Activated naive CD4-positive, alpha-beta T cell treated with Interleukin-2 at 50 U/mL for 16 hours (primary cell): ENCODE measurements at regions not wholly inside any gene's neighbourhood (a gene's known extent, or its start where the extent isn't known, plus 50 kb on each side); places are given as distances from the start of the nearest gene placed in this dataset.

ENCODE experiments used
- DNase-seq: peaks from one replicate; pipeline ENCODE4 v3.0.0-alpha.2; 2020

DNA sequence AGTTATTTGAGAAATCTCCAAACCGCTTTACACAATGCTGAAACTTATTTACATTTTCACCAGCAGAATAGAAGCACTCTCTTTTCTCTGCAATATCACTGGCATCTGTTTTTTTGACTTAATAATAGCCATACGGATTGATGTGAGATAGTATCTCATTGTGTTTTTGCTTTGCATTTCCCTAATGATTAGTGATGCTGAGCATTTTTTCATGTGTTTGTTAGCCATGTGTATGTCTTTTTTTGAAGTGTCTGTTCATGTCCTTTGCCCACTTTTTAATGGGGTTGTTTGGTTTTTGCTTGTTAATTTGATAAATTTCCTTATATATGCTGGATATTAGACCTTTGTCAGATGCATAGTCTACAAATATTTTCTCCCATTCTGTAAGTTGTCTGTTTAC lies 73.6 kb downstream of the FBXO5 start:
- DNase-seq: no peak

DNA sequence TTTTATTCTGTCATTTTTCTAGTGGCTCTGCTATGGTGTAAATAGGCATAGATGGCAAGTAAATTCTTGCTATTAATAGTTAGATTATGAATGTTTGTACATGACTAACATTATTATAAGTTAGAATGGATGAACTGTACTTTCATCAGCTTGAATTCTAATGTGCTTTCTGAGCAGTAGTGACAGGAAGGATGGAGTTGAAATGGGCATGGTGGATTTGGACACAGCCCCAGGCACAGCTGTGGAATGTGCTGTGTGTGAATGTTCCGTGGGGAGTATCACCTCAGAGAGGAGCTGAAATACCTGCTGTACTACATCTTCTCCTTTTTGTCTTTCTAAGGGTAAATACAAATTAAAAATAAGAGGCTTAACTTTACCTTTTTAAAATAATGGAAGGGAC lies 66.8 kb downstream of the FBXO5 start:
- no peak for DNase-seq

GRCh38 chr6:152918991-152919390 lies 63.9 kb downstream of the FBXO5 start:
- DNase-seq: no peak

GRCh38 chr6:152920016-152920415 lies 62.8 kb downstream of the FBXO5 start:
- no peak for DNase-seq
